ENCODE measurements at regions not wholly inside any gene's neighbourhood (a gene's known extent, or its start where the extent isn't known, plus 50 kb on each side); places are given as distances from the start of the nearest gene placed in this dataset.

DNA sequence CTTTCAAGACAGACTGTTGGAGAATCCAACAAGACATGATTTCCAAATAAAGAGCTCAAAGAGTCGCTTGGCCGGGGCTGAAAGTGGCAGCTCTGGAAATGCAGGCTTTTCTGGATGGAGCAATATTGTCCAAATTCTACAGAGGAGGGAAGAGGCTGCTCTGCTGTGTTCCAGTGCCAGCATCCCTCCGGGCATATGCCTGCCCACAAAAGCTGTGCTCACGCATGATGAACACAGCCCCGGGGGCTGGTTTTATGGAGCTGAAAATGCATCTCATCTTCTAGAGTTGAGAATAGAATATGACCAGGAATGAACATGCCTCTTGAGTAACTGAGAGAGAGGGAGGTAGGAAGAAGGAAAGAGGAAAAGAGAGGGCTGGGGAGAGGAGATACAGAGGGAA, 74.7 kb upstream of the TOX3 start:
- no peak for DNase-seq
- intact Hi-C loops (cut with DNase I), result no loop called here

DNA sequence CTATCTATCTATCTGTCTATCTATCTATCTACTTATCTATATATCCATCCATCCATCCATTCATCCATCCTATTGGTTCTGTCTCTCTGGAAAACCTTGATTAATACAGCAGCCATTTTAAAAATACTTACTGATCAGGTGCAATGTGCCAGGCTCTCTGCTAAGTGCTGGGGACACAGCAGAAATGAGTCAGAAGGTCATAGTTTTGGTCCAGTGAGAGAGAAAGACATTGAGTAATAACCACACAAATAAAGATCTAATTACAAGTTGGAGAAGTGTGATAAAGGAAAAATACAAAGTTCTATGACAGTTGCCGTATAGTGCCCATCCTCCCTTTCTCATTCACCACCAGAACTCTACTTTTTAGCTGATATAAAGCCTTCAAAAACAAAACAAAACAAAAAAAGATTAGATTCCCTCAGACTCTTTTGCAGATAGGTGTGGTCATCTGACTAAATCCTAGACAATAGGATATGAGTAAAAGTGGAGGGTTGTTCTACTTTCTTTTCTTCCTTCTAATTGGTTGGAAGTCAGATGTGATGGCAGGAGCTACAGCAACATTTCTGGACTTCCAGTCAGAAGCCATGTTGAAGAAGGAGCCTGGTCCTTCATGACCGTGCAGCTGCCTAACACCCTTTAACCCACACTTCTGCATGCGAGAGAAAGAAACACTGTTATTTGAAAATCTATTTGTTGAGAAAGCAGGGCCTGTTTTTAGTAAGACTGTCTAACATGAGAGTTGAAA, 72.0 kb upstream of the TOX3 start:
- DNase-seq, result no peak
- intact Hi-C loops (cut with DNase I), result no loop called here

- DNase-seq, result no peak
- intact Hi-C loops (cut with DNase I), result no loop called here
Measured at GRCh38 chr16:52617591-52617990, 70.6 kb upstream of the TOX3 start.

- DNase-seq, result no peak
- intact Hi-C loops (cut with DNase I), result no loop called here
Measured at GRCh38 chr16:52613508-52613907, 66.6 kb upstream of the TOX3 start.

DNA sequence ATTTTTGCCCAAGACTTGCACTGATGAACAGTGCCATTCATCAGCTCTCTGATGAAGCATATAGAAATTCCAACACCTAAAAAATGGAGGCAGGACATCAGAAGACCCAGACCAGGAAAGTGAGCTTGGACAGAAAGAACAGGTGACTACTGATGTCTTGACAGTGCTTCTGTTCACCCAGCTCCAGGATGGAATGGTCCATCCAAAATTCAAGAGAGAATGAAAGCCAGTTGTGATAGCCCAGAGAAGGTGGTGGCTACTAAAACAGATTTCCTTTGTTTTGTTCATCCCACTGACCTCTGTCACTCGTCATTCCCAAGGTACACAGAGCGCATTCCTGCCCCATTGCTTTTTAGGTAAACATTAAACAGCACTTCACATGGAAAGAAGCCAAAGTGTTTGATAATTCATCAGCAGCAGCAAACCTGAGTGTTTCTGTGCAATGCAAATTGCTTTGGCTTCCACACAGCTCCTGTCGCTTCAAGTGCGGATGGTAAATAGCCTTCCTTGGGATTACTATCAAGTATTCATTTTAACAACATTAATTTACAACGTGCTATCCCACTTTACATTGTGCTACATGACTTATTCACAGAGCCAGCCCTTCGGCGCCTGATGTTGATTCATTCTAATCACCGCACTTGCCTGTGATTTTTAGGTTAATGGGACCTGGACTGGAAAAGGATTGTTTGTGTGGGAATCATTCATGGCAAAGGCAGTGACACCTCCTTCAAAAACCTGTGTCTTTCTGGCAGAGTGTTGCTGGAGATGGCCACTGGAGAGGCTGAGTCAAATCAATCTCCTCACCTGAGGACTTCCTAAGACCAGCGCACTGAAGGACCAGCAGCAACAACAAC, 65.1 kb upstream of the TOX3 start:
- intact Hi-C loops (cut with DNase I), result no loop called here
- DNase-seq, result no peak

GRCh38 chr16:52603015-52603414, 56.1 kb upstream of the TOX3 start:
- intact Hi-C loops (cut with DNase I), result no loop called here
- DNase-seq, result no peak

- intact Hi-C loops (cut with DNase I), result no loop called here
- DNase-seq, result no peak
Measured at GRCh38 chr16:52597772-52598483, 51.0 kb upstream of the TOX3 start.

DNA sequence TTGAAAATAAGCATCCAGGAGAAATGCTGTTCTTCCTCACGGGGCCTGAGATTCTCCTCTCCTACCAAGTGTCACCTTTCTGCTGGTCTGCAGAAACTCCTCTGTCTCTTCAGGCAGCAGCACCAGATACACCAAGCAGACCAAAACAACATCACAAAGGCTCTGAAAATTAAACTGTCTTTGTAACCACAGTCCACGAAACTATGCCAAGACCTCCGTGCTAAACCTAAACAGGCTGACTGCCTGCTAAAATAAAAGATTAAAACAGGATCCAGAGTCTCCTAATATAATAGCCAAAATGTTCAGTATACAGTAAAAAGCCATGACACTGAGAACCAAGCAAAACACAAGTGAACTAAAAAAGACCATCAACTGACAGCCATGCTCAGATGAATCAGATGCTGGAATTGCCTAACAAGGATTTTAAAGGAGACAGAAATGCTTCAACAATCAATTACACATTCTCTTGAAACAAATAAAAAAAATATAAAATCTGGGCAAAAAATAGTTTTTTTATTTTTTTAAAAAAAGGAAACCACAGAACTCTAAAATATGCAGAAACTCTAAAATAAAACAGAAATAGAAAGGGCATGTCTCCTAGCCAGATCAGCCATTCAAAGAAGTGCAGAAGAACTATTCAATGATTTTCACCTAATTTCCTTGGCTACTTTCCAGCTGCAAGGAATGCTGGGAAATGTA, 50.3 kb upstream of the TOX3 start:
- intact Hi-C loops (cut with DNase I), result no loop called here
- DNase-seq, result no peak
